ENCODE measurements at regions not wholly inside any gene's neighbourhood (a gene's known extent, or its start where the extent isn't known, plus 50 kb on each side); places are given as distances from the start of the nearest gene placed in this dataset.

DNA sequence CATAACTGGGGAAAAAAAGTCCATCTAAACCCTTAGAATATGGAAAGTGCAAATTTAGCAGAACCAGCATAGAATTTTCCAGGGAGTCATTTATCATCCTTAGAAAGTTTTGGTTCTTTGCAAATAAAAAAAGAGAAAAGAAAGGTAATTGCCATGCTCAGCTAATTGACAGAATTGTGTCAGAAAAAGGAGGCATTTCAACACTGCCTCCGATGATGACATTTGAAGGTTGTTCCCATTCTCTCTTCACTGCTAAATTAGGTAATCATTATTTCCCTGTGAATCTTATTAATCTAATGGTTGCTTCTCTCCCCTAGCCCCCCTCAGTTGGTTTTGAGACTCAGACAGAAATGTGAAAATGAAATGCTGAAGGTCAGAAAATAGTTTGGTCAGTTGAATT, 139.2 kb downstream of the PDCD6IP start:
- TF ChIP-seq, protein P1, sequence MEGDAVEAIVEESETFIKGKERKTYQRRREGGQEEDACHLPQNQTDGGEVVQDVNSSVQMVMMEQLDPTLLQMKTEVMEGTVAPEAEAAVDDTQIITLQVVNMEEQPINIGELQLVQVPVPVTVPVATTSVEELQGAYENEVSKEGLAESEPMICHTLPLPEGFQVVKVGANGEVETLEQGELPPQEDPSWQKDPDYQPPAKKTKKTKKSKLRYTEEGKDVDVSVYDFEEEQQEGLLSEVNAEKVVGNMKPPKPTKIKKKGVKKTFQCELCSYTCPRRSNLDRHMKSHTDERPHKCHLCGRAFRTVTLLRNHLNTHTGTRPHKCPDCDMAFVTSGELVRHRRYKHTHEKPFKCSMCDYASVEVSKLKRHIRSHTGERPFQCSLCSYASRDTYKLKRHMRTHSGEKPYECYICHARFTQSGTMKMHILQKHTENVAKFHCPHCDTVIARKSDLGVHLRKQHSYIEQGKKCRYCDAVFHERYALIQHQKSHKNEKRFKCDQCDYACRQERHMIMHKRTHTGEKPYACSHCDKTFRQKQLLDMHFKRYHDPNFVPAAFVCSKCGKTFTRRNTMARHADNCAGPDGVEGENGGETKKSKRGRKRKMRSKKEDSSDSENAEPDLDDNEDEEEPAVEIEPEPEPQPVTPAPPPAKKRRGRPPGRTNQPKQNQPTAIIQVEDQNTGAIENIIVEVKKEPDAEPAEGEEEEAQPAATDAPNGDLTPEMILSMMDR (IDR thresholded peaks at IDR 0.05; ENCODE audit: insufficient read depth, low read length), result no peak
- TF ChIP-seq, protein P2, sequence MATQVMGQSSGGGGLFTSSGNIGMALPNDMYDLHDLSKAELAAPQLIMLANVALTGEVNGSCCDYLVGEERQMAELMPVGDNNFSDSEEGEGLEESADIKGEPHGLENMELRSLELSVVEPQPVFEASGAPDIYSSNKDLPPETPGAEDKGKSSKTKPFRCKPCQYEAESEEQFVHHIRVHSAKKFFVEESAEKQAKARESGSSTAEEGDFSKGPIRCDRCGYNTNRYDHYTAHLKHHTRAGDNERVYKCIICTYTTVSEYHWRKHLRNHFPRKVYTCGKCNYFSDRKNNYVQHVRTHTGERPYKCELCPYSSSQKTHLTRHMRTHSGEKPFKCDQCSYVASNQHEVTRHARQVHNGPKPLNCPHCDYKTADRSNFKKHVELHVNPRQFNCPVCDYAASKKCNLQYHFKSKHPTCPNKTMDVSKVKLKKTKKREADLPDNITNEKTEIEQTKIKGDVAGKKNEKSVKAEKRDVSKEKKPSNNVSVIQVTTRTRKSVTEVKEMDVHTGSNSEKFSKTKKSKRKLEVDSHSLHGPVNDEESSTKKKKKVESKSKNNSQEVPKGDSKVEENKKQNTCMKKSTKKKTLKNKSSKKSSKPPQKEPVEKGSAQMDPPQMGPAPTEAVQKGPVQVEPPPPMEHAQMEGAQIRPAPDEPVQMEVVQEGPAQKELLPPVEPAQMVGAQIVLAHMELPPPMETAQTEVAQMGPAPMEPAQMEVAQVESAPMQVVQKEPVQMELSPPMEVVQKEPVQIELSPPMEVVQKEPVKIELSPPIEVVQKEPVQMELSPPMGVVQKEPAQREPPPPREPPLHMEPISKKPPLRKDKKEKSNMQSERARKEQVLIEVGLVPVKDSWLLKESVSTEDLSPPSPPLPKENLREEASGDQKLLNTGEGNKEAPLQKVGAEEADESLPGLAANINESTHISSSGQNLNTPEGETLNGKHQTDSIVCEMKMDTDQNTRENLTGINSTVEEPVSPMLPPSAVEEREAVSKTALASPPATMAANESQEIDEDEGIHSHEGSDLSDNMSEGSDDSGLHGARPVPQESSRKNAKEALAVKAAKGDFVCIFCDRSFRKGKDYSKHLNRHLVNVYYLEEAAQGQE (IDR thresholded peaks at IDR 0.05; ENCODE audit: insufficient replicate concordance, low read depth), result no peak
- no peak for TF ChIP-seq POLR2AphosphoS5 (IDR thresholded peaks at IDR 0.05; ENCODE audit: low read depth)
- TF ChIP-seq GABPA (IDR thresholded peaks at IDR 0.05; ENCODE audit: low read depth), result no peak
- no peak for TF ChIP-seq SPI1 (IDR thresholded peaks at IDR 0.05; ENCODE audit: borderline replicate concordance, low read depth)

All from HL-60 (cell line).